HG03159 (cell line): ENCODE measurements at regions not wholly inside any gene's neighbourhood (a gene's known extent, or its start where the extent isn't known, plus 50 kb on each side); places are given as distances from the start of the nearest gene placed in this dataset.

ENCODE experiments used
- ATAC-seq: cut with Tn5 transposase; IDR thresholded peaks from one replicate; pipeline ENCODE4 v1.9.1; 2021; ENCODE audit warnings: mild to moderate bottlenecking, moderate library complexity; ENCODE audit not compliant: unreplicated experiment

- no peak for ATAC-seq
These were observed 161.2 kb downstream of the PLPP3 start for GRCh38 chr1:56418151-56418631.

- ATAC-seq, result no peak
These were observed 161.7 kb downstream of the PLPP3 start for GRCh38 chr1:56417646-56418045.

- ATAC-seq, result no peak
These were observed 162.9 kb downstream of the PLPP3 start for GRCh38 chr1:56416495-56416894.

GRCh38 chr1:56415720-56416119 is 163.6 kb downstream of the PLPP3 start:
- no peak for ATAC-seq

GRCh38 chr1:56415258-56415657 is 164.1 kb downstream of the PLPP3 start:
- no peak for ATAC-seq

- no peak for ATAC-seq
These were observed 164.6 kb downstream of the PLPP3 start for GRCh38 chr1:56414728-56415224.

GRCh38 chr1:56413671-56414199 is 165.6 kb downstream of the PLPP3 start:
- ATAC-seq, result no peak

- ATAC-seq, result no peak
These were observed 167.7 kb downstream of the PLPP3 start for GRCh38 chr1:56411484-56412180.

- ATAC-seq, result no peak
These were observed 168.3 kb downstream of the PLPP3 start for GRCh38 chr1:56411021-56411420.

- ATAC-seq, result no peak
These were observed 169.0 kb downstream of the PLPP3 start for GRCh38 chr1:56410405-56410804.

GRCh38 chr1:56409112-56409691 is 170.2 kb downstream of the PLPP3 start:
- no peak for ATAC-seq

- ATAC-seq, result no peak
These were observed 172.5 kb downstream of the PLPP3 start for GRCh38 chr1:56406821-56407220.

GRCh38 chr1:56404561-56405030 is 174.8 kb downstream of the PLPP3 start:
- no peak for ATAC-seq

GRCh38 chr1:56404066-56404465 is 175.3 kb downstream of the PLPP3 start:
- ATAC-seq, result no peak

GRCh38 chr1:56403321-56403720 is 176.0 kb downstream of the PLPP3 start:
- no peak for ATAC-seq

GRCh38 chr1:56401191-56401590 is 178.2 kb downstream of the PLPP3 start:
- ATAC-seq, result no peak

- no peak for ATAC-seq
These were observed 178.8 kb downstream of the PLPP3 start for GRCh38 chr1:56400526-56400925.

- ATAC-seq, result no peak
These were observed 179.6 kb downstream of the PLPP3 start for GRCh38 chr1:56399795-56400194.

- ATAC-seq, result no peak
These were observed 180.0 kb downstream of the PLPP3 start for GRCh38 chr1:56399326-56399725.

- no peak for ATAC-seq
These were observed 181.5 kb downstream of the PLPP3 start for GRCh38 chr1:56397811-56398231.

GRCh38 chr1:56397409-56397808 is 182.0 kb downstream of the PLPP3 start:
- no peak for ATAC-seq

GRCh38 chr1:56396581-56396980 is 182.8 kb downstream of the PLPP3 start:
- ATAC-seq, result no peak
